ENCODE measurements at regions not wholly inside any gene's neighbourhood (a gene's known extent, or its start where the extent isn't known, plus 50 kb on each side); places are given as distances from the start of the nearest gene placed in this dataset.
A peak's percentile ranks its signal among the peaks of the same experiment; 100 is the strongest.
"Not testable (repeated sequence)": the region's sequence is repeated elsewhere in the genome, so short reads cannot be mapped to it uniquely, and the experiment has no call there.

DNA sequence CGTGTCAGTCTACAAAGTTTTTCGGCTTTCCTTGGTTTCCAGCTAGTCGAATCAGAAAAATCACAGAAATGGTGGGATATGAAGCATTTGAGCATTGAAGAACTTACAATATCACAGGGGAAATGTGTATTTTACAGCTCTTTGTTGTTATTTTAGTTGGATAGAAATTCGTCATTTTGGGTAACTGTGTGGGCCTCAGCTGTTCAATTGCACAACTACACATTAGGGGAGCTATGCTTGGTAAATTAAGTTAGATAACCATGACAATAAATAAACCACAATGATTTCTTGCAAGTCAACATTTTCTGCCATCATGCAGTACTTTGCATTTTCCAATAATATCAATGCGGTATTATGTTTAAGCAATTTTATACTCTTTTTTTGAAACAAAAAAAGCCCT lies 80.4 kb upstream of the ANK3 start:
- Histone ChIP-seq H3K27ac (ENCODE audit: low read length) (no peak overlapping the region), H3K4me2 (ENCODE audit: low read length) (no peak overlapping the region), H3F3A (ENCODE audit: low read length, unreplicated experiment) (peaks cover 27% of the 10 kb centered on the region), H4K20me1 (ENCODE audit: low read length) (no peaks in the 10 kb centered on the region), H3K27me3 (ENCODE audit: low read length) (no peaks in the 10 kb centered on the region), H3K9me3 (ENCODE audit: low read length) (no peaks in the 10 kb centered on the region), H3K36me3 (ENCODE audit: low read depth, low read length) (no peaks in the 10 kb centered on the region; the same call in 1 of the 2 replicates), H3K79me2 (ENCODE audit: low read length) (no peaks in the 10 kb centered on the region), H3K4me1 (ENCODE audit: insufficient read depth, low read length) (peaks cover 60% of the 10 kb centered on the region), H3K4me3 (ENCODE audit: low read length) (no peak overlapping the region), H3K9ac (ENCODE audit: low read length) (no peak overlapping the region), H2AFZ (ENCODE audit: low read length) (no peak overlapping the region), H3K9me2 (replicated peaks; ENCODE audit: low read length) (no peaks in the 10 kb centered on the region)
- POLR2A ChIA-PET (ENCODE audit: unreplicated experiment) = no interaction called here
- TF ChIP-seq EZH2 (IDR thresholded peaks at IDR 0.05; ENCODE audit: low read length, unreplicated experiment) (no peak), EZH2phosphoT487 (IDR thresholded peaks at IDR 0.05; ENCODE audit: borderline replicate concordance, low read length) (no peak)
- TF ChIP-seq, protein P1, sequence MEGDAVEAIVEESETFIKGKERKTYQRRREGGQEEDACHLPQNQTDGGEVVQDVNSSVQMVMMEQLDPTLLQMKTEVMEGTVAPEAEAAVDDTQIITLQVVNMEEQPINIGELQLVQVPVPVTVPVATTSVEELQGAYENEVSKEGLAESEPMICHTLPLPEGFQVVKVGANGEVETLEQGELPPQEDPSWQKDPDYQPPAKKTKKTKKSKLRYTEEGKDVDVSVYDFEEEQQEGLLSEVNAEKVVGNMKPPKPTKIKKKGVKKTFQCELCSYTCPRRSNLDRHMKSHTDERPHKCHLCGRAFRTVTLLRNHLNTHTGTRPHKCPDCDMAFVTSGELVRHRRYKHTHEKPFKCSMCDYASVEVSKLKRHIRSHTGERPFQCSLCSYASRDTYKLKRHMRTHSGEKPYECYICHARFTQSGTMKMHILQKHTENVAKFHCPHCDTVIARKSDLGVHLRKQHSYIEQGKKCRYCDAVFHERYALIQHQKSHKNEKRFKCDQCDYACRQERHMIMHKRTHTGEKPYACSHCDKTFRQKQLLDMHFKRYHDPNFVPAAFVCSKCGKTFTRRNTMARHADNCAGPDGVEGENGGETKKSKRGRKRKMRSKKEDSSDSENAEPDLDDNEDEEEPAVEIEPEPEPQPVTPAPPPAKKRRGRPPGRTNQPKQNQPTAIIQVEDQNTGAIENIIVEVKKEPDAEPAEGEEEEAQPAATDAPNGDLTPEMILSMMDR (conservative IDR thresholded peaks at IDR 0.05; ENCODE audit: low read depth, low read length) = no peak
- CTCF ChIA-PET = no interaction called here
- ATAC-seq (no peak), DNase-seq (no peak)
- intact Hi-C loops (cut with micrococcal nuclease) = no loop called here
- no TSS peak for BruUV-seq (replicated peaks)

DNA sequence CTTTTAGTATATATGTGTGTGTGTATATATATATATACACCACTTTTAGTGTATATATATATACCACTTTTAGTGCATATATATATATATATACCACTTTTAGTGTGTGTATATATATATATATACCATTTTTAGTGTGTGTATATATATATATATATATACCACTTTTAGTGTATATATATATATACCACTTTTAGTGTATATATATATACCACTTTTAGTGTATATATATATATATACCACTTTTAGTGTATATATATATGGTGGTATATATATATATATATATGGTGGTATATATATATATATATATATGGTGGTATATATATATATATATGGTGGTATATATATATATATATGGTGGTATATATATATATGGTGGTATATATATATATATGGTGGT lies 79.5 kb upstream of the ANK3 start:
- Histone ChIP-seq H3F3A (ENCODE audit: low read length, unreplicated experiment) (peaks cover 28% of the 10 kb centered on the region), H3K4me1 (ENCODE audit: insufficient read depth, low read length) (peaks cover 65% of the 10 kb centered on the region)
- H3K9ac ChIP-seq (ENCODE audit: low read length); H3K4me2 ChIP-seq (ENCODE audit: low read length); CTCF ChIA-PET; ATAC-seq; H3K9me2 ChIP-seq (replicated peaks; ENCODE audit: low read length); H3K4me3 ChIP-seq (ENCODE audit: low read length); H2AFZ ChIP-seq (ENCODE audit: low read length); H3K9me3 ChIP-seq (ENCODE audit: low read length); H3K36me3 ChIP-seq (ENCODE audit: low read depth, low read length); H3K27ac ChIP-seq (ENCODE audit: low read length); DNase-seq; BruUV-seq (replicated peaks); POLR2A ChIA-PET (ENCODE audit: unreplicated experiment); H4K20me1 ChIP-seq (ENCODE audit: low read length); H3K27me3 ChIP-seq (ENCODE audit: low read length); H3K79me2 ChIP-seq (ENCODE audit: low read length): not testable (repeated sequence)
- intact Hi-C loops (cut with micrococcal nuclease) = loop anchor here (5.0 to 10.0 kb wide), 2 partner anchors 313 to 646 kb away; no protein-coding TSS in a partner anchor

DNA sequence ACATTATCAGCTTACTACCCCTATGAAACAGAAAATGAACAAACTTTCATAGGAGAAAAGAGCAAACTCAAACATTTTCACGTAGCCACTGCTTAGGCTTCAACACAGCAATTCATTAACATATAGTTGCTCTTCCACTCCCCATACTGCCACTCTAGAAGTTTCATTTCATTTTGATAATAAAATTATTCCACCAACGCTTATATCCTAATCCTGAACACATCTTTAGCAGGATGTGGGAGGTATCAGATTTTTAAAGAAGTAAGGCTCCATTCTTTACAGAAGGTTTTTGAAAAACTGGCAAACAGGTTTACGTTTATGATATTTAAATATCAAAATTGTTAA lies 77.5 kb upstream of the ANK3 start:
- H3K4me3 ChIP-seq (ENCODE audit: low read length) = peak overlapping the region; percentile 58
- peak overlapping the region; percentile 78 for H3K9ac ChIP-seq (ENCODE audit: low read length)
- H3K36me3 ChIP-seq (ENCODE audit: low read depth, low read length) = no peaks in the 10 kb centered on the region; the same call in 1 of the 2 replicates
- intact Hi-C loops (cut with micrococcal nuclease) = loop anchor here (1.0 to 10.0 kb wide), 6 partner anchors 12 to 648 kb away; no protein-coding TSS in a partner anchor
- no peaks in the 10 kb centered on the region for H3K9me2 ChIP-seq (replicated peaks; ENCODE audit: low read length)
- no peak for DNase-seq
- H3K9me3 ChIP-seq (ENCODE audit: low read length) = no peaks in the 10 kb centered on the region
- H3K79me2 ChIP-seq (ENCODE audit: low read length) = no peaks in the 10 kb centered on the region
- H3K4me2 ChIP-seq (ENCODE audit: low read length) = peak overlapping the region; percentile 80
- no TSS peak for BruUV-seq (replicated peaks)
- peak overlapping the region; percentile 93 for H3K27ac ChIP-seq (ENCODE audit: low read length)
- POLR2A ChIA-PET (ENCODE audit: unreplicated experiment) = no interaction called here
- H2AFZ ChIP-seq (ENCODE audit: low read length) = peak overlapping the region; percentile 46
- CTCF ChIA-PET = interaction anchor here (0.7 to 0.9 kb wide), 2 partner anchors 69 to 128 kb away, joined by 3 read pairs; no protein-coding TSS in a partner anchor
- peak; percentile 64 for ATAC-seq
- peaks cover 55% of the 10 kb centered on the region for H3K4me1 ChIP-seq (ENCODE audit: insufficient read depth, low read length)
- H3F3A ChIP-seq (ENCODE audit: low read length, unreplicated experiment) = peaks cover 22% of the 10 kb centered on the region
- no peaks in the 10 kb centered on the region for H3K27me3 ChIP-seq (ENCODE audit: low read length)
- H4K20me1 ChIP-seq (ENCODE audit: low read length) = no peaks in the 10 kb centered on the region
- TF ChIP-seq EZH2phosphoT487 (IDR thresholded peaks at IDR 0.05; ENCODE audit: borderline replicate concordance, low read length) (no peak), EZH2 (IDR thresholded peaks at IDR 0.05; ENCODE audit: low read length, unreplicated experiment) (no peak)
- TF ChIP-seq, protein P1 (conservative IDR thresholded peaks at IDR 0.05; ENCODE audit: low read depth, low read length) = no peak

Measured in PC-3 (cell line).